Uterus (tissue), 2 donors: ENCODE measurements at regions not wholly inside any gene's neighbourhood (a gene's known extent, or its start where the extent isn't known, plus 50 kb on each side); places are given as distances from the start of the nearest gene placed in this dataset.

ENCODE experiments used
- CTCF ChIP-seq, 4 experiments: fragments of 200-600 bp in 2 of 4; fragments of 450-650 bp in 2 of 4; sonication (generic) in 2 of 4; IDR thresholded peaks; one replicate each; pipeline ENCODE4 v1.5.1; 2016 to 2019; ENCODE audit warnings: antibody characterized with exemption in 4 of 4, mild to moderate bottlenecking in 2 of 4, moderate library complexity in 1 of 4
- POLR2A ChIP-seq, 2 donors: fragments of 450-650 bp; IDR thresholded peaks; one replicate each; pipeline ENCODE4 v1.6.1; 2016; ENCODE audit warnings: antibody characterized with exemption in 2 of 2, mild to moderate bottlenecking in 1 of 2, moderate library complexity in 1 of 2

GRCh38 chr4:36010397-36010929 lies 233.9 kb downstream of the ARAP2 start:
- no peak for TF ChIP-seq CTCF (IDR thresholded peaks at IDR 0.05)
- TF ChIP-seq POLR2A (IDR thresholded peaks at IDR 0.05), result no peak
